ENCODE measurements at regions not wholly inside any gene's neighbourhood (a gene's known extent, or its start where the extent isn't known, plus 50 kb on each side); places are given as distances from the start of the nearest gene placed in this dataset.

DNA sequence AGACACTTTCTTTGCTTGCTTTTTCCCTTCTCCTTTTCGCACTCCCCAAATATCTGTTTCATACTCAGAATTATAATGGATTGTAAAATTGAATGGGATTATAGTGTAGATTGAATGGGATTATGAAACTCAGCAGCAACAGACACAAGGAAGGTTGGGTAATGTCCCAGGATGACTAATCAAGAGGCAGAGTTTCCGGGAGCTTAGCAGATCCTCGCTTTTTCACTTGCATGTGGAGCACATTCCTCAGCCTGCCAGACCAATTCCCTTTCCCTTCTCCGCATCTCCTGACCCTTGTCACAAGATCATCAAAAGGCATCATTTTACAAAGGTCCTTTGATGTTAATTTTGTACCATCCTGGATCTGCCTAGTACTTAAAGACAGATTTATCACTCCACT, 55.1 kb upstream of the SLC1A1 start:
- no peak overlapping the region for H3K27ac ChIP-seq (ENCODE audit: low read depth)
- H3K4me1 ChIP-seq (ENCODE audit: insufficient read depth) = no peaks in the 10 kb centered on the region
- no peak for DNase-seq (ENCODE audit: extremely low spot score)
- no peak overlapping the region for H3K4me3 ChIP-seq (ENCODE audit: low read depth, low read length)
- 69% methylated on average over 4 of the region's 4 CpGs for WGBS
- no peaks in the 10 kb centered on the region for H3K36me3 ChIP-seq (ENCODE audit: insufficient read depth)

DNA sequence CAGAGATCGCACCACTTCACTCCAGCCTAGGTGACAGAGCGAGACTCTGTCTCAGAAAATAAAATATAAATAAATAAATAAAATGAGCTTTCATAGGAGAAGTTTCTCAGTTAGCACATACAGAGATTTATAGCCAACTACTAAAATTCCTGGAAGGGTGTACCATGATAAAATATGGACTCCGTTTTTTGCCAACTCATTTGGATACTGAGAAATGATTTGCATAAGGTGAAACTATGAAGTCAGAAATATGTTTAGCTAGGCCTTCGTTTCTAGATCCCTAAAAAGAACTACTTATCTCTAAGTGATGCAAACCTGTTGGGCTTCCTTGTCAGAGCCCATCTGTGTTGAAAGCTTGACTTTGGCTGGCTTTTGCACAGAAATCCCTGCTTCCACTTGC, 56.9 kb upstream of the SLC1A1 start:
- no peak overlapping the region for H3K4me3 ChIP-seq (ENCODE audit: low read depth, low read length)
- no peaks in the 10 kb centered on the region for H3K36me3 ChIP-seq (ENCODE audit: insufficient read depth)
- no peaks in the 10 kb centered on the region for H3K4me1 ChIP-seq (ENCODE audit: insufficient read depth)
- 77% methylated on average over 4 of the region's 4 CpGs for WGBS
- H3K27ac ChIP-seq (ENCODE audit: low read depth) = no peak overlapping the region
- no peak for DNase-seq (ENCODE audit: extremely low spot score)

DNA sequence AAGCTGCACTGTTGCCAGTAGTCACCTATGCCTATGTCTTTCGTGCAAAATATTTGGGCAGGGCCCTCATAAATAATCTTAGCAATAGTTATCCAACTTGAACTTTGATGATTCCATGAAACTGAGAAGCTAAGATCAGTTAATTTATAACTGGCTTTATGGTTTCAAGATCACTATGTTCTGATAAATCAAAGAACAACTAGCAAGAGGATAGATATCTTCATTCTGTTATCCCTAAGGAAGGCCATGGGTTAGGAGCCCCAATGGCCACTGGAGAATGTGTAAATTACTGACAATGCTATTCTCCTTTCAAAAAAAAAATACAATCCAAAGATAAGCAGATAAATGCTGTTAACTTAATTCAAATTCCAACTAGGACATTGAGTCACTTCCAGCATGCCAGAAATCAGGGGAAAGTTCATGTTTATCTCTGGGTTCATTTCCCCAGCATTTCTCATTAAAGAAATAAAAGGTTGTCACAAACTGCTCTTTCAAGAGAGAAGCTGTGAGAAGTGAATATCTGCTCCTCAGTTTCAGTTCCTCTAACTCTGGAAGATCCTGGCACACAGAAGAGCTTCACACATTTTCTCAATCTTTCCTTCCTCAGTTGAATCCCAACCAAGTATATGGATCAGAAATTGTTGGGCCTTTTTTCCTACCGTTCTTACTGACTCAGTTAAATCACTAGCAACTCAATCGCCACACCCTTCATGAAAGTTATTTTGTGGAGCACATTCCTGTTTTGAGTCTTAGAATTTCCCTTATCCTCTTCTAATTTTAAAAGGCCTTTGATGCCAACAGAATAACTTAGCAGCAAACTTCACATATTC, 59.6 kb upstream of the SLC1A1 start:
- Histone ChIP-seq H3K27ac (ENCODE audit: low read depth) (no peak overlapping the region), H3K4me1 (ENCODE audit: insufficient read depth) (no peaks in the 10 kb centered on the region), H3K4me3 (ENCODE audit: low read depth, low read length) (no peak overlapping the region), H3K36me3 (ENCODE audit: insufficient read depth) (no peaks in the 10 kb centered on the region)
- no peak for DNase-seq (ENCODE audit: extremely low spot score)
- 53% methylated on average over 3 of the region's 3 CpGs for WGBS

DNA sequence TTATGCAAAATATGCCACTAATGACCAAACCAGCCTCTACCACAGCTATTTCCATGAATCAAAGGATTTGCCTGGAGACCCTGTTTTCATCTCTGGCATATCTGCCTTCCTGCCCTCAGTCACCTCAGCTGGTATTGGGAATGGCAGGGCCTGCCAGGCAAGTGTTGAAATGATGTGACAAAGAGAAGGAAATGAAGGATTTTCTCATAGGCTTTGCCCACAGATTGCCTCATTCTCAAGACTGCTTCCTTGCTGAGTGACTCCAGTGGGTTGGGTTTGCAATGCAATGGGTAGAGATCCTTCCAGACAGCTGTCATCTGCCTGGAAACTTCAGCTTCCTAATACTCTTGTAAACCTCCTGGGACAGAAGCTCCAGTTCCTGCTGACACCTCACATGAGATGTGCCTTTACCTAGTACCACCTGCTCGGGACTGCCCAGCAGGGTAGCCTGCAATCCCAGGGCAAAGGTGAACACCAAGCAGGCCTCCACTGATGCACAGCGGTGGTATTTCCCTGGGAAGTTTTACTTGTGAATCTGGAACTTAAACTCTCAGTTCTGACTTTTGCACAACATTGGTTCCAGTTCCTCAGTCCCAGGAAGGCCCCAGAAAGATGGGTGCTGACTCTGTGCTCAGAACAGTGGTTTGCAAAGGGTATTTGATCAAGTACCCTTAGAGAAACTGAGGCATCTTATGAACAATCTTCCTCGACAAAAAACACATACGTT, 64.8 kb upstream of the SLC1A1 start:
- H3K36me3 ChIP-seq (ENCODE audit: insufficient read depth) = no peaks in the 10 kb centered on the region
- H3K4me3 ChIP-seq (ENCODE audit: low read depth, low read length) = no peak overlapping the region
- H3K4me1 ChIP-seq (ENCODE audit: insufficient read depth) = no peaks in the 10 kb centered on the region
- no peak for DNase-seq (ENCODE audit: extremely low spot score)
- H3K27ac ChIP-seq (ENCODE audit: low read depth) = no peak overlapping the region
- WGBS = 92% methylated on average over 4 of the region's 4 CpGs

DNA sequence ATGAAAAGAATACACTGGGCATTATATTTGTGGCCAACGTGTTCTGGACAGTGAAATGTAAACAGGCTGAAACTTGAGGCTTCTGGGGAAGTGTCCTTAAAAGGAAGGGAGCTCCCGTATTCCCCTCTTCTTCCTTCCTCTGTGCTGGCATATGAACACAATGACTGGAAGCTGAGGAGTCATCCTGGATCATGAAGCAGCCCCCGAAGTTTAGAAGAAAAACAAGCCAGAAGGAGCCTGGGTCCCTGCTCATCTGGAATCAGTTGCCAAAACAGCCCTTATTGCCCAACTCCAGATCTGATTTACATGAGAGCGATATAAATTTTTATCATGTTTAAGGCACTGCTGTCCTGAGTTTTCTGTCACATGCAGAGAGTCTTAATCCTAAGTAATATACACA, 65.4 kb upstream of the SLC1A1 start:
- WGBS = 36% methylated on average over 4 of the region's 4 CpGs
- Histone ChIP-seq H3K4me1 (ENCODE audit: insufficient read depth) (no peaks in the 10 kb centered on the region), H3K4me3 (ENCODE audit: low read depth, low read length) (no peak overlapping the region), H3K36me3 (ENCODE audit: insufficient read depth) (no peaks in the 10 kb centered on the region), H3K27ac (ENCODE audit: low read depth) (no peak overlapping the region)
- DNase-seq (ENCODE audit: extremely low spot score) = no peak

DNA sequence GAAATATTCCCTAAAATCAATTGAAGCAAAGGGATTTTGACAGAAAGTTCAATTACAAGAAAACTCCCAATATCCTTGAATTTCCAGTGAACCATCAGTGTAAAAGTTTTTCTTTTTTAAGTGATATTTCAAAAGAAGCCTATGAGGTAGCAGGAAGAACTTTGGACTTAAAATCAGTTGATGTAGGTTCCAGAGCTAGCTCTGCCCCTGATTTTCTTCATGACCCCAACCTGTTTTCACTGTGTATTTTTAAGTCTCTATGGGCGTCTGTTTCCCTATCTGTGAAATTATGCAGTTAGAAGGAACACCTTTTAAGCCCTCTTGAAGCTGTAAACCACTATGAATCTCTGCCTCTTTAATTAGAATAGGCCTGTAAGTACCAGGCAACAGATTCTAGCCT, 66.2 kb upstream of the SLC1A1 start:
- no peaks in the 10 kb centered on the region for H3K4me1 ChIP-seq (ENCODE audit: insufficient read depth)
- H3K4me3 ChIP-seq (ENCODE audit: low read depth, low read length) = no peak overlapping the region
- DNase-seq (ENCODE audit: extremely low spot score) = no peak
- no peaks in the 10 kb centered on the region for H3K36me3 ChIP-seq (ENCODE audit: insufficient read depth)
- 81% methylated on average over 1 of the region's 1 CpG for WGBS
- no peak overlapping the region for H3K27ac ChIP-seq (ENCODE audit: low read depth)

DNA sequence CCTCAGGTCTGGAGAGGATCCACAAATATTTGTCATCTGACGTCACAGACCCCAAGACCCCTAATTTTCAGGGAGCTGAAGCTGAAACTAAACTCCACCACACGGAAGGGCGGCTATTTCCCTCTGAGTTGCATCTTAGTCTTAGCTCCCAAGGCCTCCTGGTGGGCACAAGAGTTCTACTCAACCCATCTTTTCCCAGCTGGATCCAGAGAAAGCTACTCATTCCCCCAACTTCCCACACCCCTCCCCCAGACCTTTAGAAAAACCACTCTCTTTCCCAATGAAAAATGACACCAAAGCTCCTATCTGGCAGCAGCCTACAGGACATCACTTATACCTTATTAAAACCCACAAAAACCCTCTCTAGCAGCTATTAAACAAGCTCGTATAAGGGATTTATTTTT, 67.1 kb upstream of the SLC1A1 start:
- Histone ChIP-seq H3K36me3 (ENCODE audit: insufficient read depth) (no peaks in the 10 kb centered on the region), H3K4me1 (ENCODE audit: insufficient read depth) (no peaks in the 10 kb centered on the region), H3K27ac (ENCODE audit: low read depth) (no peak overlapping the region), H3K4me3 (ENCODE audit: low read depth, low read length) (no peak overlapping the region)
- no peak for DNase-seq (ENCODE audit: extremely low spot score)
- WGBS = 66% methylated on average over 4 of the region's 4 CpGs

DNA sequence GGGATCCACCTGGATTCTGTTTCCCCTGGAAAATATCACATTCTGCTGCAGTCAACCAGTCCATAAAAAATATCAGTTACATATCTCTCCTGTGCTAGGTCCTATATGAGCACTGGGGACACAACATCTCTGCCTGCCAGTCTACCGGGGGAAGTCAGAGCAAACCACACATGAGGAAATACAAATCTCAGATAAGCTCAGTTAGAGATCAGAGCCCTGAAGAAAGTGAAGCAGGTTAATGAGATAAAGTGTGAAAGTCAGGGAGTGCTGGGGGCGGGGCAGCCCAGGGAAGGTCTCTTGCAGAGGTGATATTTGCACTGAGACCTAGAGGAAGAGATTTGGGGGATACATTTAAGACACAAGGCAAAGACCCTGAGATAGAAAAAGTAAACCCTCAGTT, 67.8 kb upstream of the SLC1A1 start:
- DNase-seq (ENCODE audit: extremely low spot score) = no peak
- Histone ChIP-seq H3K4me1 (ENCODE audit: insufficient read depth) (no peaks in the 10 kb centered on the region), H3K27ac (ENCODE audit: low read depth) (no peak overlapping the region), H3K4me3 (ENCODE audit: low read depth, low read length) (no peak overlapping the region), H3K36me3 (ENCODE audit: insufficient read depth) (no peaks in the 10 kb centered on the region)
- 67% methylated on average over 2 of the region's 2 CpGs for WGBS

DNA sequence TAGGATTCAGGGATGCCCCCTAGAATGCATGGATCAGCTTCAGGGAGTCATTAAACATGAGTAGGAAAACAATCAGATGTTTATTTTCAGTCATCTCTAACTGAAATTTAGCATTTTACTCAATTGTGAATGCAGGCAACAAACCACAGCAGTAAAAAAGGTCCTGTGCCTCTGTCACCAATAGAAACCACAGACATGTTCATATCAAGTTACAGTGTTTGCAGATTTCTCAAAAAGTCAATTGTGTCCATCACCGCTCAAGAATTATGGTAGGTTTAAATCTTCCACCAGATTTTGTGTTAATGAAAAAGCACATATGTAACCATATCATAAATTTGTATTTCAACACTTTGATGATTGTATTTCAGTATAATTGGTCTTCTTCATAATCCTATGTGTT, 68.4 kb upstream of the SLC1A1 start:
- H3K4me1 ChIP-seq (ENCODE audit: insufficient read depth) = no peaks in the 10 kb centered on the region
- H3K27ac ChIP-seq (ENCODE audit: low read depth) = no peak overlapping the region
- 84% methylated on average over 1 of the region's 1 CpG for WGBS
- H3K36me3 ChIP-seq (ENCODE audit: insufficient read depth) = no peaks in the 10 kb centered on the region
- no peak for DNase-seq (ENCODE audit: extremely low spot score)
- H3K4me3 ChIP-seq (ENCODE audit: low read depth, low read length) = no peak overlapping the region

DNA sequence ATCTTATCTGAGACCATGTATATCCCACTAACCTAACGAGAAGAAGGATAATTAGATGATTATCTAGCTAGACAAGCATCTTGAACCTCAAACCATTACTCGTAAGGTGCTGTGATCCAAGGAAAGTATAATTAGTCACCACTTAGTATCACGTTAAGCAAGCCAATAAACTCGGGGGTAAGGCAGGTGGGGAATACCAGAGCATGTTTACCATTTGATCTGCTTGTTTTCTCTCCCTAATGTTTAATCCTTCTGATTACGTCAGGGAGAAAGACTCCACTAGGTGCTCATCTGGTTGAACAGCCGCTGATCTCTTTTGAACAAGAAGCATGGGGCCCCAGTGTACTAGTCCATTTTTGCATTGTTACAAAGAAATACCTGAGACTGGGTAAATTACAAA, 69.9 kb upstream of the SLC1A1 start:
- 71% methylated on average over 6 of the region's 6 CpGs for WGBS
- H3K4me3 ChIP-seq (ENCODE audit: low read depth, low read length) = no peak overlapping the region
- H3K27ac ChIP-seq (ENCODE audit: low read depth) = no peak overlapping the region
- no peak for DNase-seq (ENCODE audit: extremely low spot score)
- H3K4me1 ChIP-seq (ENCODE audit: insufficient read depth) = no peaks in the 10 kb centered on the region
- no peaks in the 10 kb centered on the region for H3K36me3 ChIP-seq (ENCODE audit: insufficient read depth)

DNA sequence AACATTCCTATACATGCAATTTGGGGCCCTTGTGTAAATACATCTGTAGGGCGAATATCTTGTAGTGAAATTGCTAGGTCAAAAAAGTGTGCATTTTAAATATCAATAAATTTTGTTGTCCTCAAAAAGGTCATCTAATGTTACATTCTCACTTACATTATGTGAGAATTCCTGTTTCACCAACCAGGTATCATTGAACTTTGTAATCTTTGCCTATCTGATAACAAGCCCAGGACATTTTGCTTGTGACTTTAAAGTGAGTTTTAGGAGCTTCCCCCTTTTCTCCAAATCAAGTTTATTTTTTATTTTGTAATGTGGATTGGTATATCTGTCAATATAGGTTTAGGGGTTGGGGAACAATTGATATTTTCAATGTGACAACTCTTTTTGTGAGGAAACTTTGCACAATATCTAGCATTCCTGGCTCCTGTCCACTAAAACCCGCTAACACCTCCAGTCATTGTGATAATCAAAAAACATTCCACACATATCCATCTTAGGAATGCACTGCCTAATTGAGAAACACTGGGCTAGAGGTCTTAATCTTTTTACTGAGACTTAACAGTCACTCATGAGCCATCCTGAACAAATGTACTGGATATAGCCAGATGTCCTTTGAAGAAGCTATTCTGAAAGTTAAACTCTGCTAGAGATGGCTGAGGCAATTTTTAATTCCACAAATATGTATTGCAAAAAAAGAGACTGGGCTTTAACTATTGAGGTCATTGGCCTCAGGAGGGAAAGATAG, 72.5 kb upstream of the SLC1A1 start:
- H3K4me1 ChIP-seq (ENCODE audit: insufficient read depth) = no peaks in the 10 kb centered on the region
- 77% methylated on average over 2 of the region's 2 CpGs for WGBS
- H3K36me3 ChIP-seq (ENCODE audit: insufficient read depth) = no peaks in the 10 kb centered on the region
- no peak overlapping the region for H3K27ac ChIP-seq (ENCODE audit: low read depth)
- H3K4me3 ChIP-seq (ENCODE audit: low read depth, low read length) = no peak overlapping the region
- DNase-seq (ENCODE audit: extremely low spot score) = no peak

DNA sequence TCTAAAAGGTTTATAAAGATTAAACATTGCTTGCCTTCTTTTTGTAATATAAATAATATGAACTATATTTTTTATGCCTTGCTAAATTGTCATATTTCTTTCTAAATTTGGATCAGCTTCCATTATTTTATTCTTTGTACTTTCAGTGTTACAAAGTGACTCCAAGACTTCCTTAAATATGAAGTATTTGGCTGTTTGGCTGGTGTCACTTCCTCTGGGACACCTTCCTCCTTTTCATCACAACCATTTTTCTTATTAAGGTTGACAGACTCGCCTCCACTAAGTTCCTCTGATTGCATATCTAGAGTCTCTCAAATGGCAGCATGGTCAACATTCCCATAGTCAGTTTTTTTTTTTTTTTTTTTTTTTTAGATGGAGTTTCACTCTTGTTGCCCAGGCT, 73.8 kb upstream of the SLC1A1 start:
- Histone ChIP-seq H3K27ac (ENCODE audit: low read depth) (no peak overlapping the region), H3K4me3 (ENCODE audit: low read depth, low read length) (no peak overlapping the region), H3K4me1 (ENCODE audit: insufficient read depth) (no peaks in the 10 kb centered on the region), H3K36me3 (ENCODE audit: insufficient read depth) (no peaks in the 10 kb centered on the region)
- DNase-seq (ENCODE audit: extremely low spot score) = no peak
- 75% methylated on average over 1 of the region's 1 CpG for WGBS

DNA sequence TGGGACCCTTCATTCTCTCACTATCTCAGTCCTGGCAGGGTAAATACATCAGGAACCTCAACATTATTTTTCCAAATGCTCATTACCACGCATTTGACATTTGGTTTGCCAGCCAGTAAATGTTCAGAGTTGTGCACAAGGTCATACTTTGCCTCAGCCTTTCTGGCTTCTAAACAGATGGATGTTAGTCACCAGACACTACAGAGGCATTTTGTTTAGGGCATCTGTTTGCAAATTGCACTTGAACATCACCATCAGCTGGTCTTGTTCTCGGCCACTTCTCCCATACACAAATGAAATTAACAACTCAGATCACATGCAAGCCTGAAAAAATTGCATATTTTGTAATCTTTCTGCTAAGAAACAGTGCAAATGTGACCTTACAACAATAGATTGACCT, 75.0 kb upstream of the SLC1A1 start:
- no peak for DNase-seq (ENCODE audit: extremely low spot score)
- 84% methylated on average over 2 of the region's 2 CpGs for WGBS
- no peaks in the 10 kb centered on the region for H3K4me1 ChIP-seq (ENCODE audit: insufficient read depth)
- no peak overlapping the region for H3K27ac ChIP-seq (ENCODE audit: low read depth)
- H3K4me3 ChIP-seq (ENCODE audit: low read depth, low read length) = no peak overlapping the region
- no peaks in the 10 kb centered on the region for H3K36me3 ChIP-seq (ENCODE audit: insufficient read depth)

DNA sequence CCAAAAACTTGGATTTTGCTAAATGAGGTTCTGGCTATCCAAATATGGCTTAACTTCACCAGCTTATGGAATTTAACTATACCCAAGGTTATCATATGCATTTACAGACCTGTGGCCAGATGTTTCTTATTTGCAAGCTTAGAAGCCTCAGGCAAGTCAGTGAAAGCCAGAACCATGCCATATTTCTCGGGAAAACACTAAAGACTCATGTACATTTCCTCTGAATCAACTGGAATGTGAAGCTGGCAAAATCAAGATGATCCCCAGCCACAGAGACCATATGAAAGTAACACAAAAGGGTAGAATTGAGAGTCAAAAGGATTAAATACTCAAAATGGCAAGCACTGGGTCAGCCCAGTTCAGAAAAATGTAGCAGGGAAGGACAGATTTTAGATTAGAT, 76.4 kb upstream of the SLC1A1 start:
- no peak overlapping the region for H3K27ac ChIP-seq (ENCODE audit: low read depth)
- H3K36me3 ChIP-seq (ENCODE audit: insufficient read depth) = no peaks in the 10 kb centered on the region
- WGBS = 58% methylated on average over 1 of the region's 1 CpG
- H3K4me1 ChIP-seq (ENCODE audit: insufficient read depth) = no peaks in the 10 kb centered on the region
- no peak for DNase-seq (ENCODE audit: extremely low spot score)
- no peak overlapping the region for H3K4me3 ChIP-seq (ENCODE audit: low read depth, low read length)
